HL-60 (cell line): ENCODE measurements at regions not wholly inside any gene's neighbourhood (a gene's known extent, or its start where the extent isn't known, plus 50 kb on each side); places are given as distances from the start of the nearest gene placed in this dataset.

Experiments
- TF ChIP-seq, protein P1 (sequence below): IDR thresholded peaks from one replicate; pipeline ENCODE4 v1.5.1; 2011; ENCODE audit warnings: low read length, control low read depth, inconsistent platforms; ENCODE audit not compliant: insufficient read depth
- TF ChIP-seq, protein P2 (sequence below): IDR thresholded peaks from 2 replicates; pipeline ENCODE4 v1.6.1; 2012; ENCODE audit warnings: low read depth; ENCODE audit not compliant: insufficient replicate concordance

DNA sequence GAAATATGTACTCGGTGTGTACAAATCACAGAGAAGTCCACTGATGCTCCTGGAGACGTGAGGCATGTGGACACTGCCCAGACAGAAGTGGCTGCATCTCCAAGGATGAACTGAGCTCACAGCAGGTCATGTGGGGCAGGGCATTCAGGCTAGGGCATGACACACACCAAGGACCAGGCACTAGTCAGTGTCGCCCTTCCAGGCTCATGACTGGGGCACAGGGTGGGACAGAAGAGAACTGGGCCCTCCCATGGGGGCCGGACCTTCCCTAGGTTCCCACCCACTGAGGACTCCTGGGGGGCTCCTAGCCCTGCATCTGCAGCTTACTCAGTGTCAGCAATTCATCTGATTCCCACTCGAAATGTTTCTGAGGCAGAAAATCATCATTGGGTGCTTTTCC lies 256.8 kb upstream of the IRX4 start:
- TF ChIP-seq, protein P1, sequence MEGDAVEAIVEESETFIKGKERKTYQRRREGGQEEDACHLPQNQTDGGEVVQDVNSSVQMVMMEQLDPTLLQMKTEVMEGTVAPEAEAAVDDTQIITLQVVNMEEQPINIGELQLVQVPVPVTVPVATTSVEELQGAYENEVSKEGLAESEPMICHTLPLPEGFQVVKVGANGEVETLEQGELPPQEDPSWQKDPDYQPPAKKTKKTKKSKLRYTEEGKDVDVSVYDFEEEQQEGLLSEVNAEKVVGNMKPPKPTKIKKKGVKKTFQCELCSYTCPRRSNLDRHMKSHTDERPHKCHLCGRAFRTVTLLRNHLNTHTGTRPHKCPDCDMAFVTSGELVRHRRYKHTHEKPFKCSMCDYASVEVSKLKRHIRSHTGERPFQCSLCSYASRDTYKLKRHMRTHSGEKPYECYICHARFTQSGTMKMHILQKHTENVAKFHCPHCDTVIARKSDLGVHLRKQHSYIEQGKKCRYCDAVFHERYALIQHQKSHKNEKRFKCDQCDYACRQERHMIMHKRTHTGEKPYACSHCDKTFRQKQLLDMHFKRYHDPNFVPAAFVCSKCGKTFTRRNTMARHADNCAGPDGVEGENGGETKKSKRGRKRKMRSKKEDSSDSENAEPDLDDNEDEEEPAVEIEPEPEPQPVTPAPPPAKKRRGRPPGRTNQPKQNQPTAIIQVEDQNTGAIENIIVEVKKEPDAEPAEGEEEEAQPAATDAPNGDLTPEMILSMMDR, result no peak
- TF ChIP-seq, protein P2, sequence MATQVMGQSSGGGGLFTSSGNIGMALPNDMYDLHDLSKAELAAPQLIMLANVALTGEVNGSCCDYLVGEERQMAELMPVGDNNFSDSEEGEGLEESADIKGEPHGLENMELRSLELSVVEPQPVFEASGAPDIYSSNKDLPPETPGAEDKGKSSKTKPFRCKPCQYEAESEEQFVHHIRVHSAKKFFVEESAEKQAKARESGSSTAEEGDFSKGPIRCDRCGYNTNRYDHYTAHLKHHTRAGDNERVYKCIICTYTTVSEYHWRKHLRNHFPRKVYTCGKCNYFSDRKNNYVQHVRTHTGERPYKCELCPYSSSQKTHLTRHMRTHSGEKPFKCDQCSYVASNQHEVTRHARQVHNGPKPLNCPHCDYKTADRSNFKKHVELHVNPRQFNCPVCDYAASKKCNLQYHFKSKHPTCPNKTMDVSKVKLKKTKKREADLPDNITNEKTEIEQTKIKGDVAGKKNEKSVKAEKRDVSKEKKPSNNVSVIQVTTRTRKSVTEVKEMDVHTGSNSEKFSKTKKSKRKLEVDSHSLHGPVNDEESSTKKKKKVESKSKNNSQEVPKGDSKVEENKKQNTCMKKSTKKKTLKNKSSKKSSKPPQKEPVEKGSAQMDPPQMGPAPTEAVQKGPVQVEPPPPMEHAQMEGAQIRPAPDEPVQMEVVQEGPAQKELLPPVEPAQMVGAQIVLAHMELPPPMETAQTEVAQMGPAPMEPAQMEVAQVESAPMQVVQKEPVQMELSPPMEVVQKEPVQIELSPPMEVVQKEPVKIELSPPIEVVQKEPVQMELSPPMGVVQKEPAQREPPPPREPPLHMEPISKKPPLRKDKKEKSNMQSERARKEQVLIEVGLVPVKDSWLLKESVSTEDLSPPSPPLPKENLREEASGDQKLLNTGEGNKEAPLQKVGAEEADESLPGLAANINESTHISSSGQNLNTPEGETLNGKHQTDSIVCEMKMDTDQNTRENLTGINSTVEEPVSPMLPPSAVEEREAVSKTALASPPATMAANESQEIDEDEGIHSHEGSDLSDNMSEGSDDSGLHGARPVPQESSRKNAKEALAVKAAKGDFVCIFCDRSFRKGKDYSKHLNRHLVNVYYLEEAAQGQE, result no peak
